ENCODE measurements at regions not wholly inside any gene's neighbourhood (a gene's known extent, or its start where the extent isn't known, plus 50 kb on each side); places are given as distances from the start of the nearest gene placed in this dataset.
"Not testable (repeated sequence)": the region's sequence is repeated elsewhere in the genome, so short reads cannot be mapped to it uniquely, and the experiment has no call there.

DNA sequence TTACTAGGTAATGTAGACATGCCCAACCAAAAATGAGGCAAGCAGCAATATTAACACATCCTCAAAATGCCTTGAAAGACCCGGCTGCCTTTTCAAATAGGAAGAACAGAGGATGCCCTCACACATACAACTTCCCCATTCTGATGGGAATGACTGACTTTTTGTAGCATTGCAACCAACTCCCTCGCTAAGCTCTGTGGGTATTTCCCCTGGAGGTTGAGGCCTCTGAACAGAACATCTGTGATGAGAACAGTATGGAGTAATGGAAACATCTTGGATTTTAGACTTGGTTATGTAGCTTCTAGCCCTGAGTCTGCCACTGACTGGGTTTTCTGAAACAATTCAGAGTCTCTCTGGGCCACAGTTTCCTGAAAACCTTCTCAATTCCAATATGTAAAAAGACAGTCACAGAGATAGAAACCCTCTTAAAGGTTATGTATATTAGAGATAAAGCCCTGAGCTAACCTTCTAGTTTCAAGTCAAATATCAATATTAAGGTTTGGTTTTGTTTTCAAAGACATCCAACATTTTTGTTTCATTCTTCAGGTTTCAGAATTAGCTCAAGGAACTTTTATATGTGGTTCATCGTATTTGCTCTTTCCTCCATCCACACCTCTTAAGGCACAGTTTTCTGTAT is 311.5 kb downstream of the SETD4 start:
- no peak for DNase-seq (ENCODE audit: low spot score)

- DNase-seq (ENCODE audit: low spot score) = no peak
Measured at GRCh38 chr21:35743571-35743970, 316.8 kb downstream of the SETD4 start.

DNA sequence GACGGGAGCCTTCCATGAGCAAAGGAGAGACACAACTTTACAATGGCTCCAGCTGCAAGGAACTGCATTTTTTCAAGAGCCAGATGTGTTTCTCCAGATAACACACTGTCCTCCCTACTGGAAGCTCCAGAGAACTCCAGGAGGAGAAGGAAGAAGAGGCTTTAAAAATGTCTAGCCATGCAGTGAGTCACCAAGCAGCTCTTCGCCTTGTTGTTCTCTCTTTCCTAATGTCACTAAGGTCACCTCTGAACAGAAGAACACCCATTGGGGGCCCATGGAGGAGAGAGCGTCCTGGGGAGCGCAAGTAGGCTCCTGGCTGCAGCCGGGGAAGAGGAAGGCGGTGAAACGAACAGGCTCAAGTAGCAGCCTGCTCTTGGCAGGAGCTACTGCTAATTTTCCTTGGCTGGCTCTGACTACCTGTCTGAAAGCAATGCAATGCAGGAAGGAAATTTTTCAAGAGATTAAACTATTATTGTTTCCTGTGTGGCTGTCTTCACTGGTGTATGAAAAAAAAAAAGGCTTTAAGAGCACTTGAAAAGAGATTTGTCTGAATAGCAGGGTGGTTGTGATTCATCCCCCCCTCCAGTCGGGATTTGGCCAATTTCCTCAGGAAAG is 321.9 kb downstream of the SETD4 start:
- DNase-seq (ENCODE audit: low spot score) = no peak

GRCh38 chr21:35737899-35738346 is 322.4 kb downstream of the SETD4 start:
- no peak for DNase-seq (ENCODE audit: low spot score)

DNA sequence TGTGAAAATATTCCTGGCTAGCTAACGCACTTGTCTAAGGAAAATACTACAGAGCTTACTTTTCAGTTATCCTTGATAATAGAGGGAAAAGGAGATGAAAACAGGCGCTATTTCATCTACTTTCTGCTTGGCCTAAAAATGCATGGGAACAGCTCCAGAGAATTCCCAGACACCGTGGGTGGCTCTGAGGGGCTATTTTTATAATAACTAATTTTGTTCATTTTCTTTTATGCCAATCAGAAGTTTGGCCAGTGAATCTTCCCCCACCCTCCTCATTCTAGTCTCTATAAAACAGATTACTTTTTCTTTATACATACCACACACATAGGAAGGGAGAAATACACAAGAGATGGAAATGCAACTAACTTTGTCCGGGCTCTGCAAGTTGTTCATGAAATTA is 322.9 kb downstream of the SETD4 start:
- no peak for DNase-seq (ENCODE audit: low spot score)

GRCh38 chr21:35732788-35733187 is 327.5 kb downstream of the SETD4 start:
- no peak for DNase-seq (ENCODE audit: low spot score)

DNA sequence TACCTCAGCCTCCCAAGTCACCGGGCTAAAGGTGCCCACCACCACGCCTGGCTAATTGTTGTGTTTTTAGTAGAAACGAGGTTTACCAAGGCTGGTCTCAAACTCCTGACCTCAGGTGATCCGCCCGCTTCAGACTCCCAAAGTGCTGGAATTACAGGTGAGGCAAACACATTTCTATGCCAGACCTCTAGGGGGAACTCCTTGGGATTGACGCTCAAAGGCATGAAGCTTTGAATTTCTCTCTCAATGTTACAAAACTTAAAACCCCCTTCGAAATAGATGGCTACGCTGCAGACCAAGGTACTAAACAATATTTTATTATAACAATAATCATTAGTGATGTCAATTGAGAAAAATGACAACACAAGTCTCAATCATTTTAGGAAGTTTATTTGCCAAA is 330.0 kb downstream of the SETD4 start:
- no peak for DNase-seq (ENCODE audit: low spot score)

DNA sequence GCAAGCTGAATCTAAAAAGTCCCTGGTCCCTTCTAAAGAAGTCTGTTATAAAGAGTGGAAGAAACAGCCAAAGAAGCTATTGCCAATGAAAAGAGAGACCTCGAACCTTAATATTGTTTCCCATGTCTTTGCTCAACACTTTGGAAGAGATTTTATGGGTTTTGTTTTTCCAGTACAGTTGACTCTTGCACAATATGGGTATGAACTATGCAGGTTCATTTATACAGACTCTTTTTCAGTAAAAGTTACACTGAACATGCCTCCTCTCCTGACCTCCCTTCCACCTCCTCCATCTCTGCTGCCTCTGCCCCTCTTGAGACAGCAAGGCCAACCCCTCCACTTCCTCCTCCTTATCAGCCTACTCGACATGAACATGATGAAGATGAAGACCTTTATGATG is 332.5 kb downstream of the SETD4 start:
- no peak for DNase-seq (ENCODE audit: low spot score)

GRCh38 chr21:35724156-35724555 is 336.2 kb downstream of the SETD4 start:
- DNase-seq (ENCODE audit: low spot score) = no peak

GRCh38 chr21:35721701-35722100 is 338.6 kb downstream of the SETD4 start:
- DNase-seq (ENCODE audit: low spot score) = no peak

DNA sequence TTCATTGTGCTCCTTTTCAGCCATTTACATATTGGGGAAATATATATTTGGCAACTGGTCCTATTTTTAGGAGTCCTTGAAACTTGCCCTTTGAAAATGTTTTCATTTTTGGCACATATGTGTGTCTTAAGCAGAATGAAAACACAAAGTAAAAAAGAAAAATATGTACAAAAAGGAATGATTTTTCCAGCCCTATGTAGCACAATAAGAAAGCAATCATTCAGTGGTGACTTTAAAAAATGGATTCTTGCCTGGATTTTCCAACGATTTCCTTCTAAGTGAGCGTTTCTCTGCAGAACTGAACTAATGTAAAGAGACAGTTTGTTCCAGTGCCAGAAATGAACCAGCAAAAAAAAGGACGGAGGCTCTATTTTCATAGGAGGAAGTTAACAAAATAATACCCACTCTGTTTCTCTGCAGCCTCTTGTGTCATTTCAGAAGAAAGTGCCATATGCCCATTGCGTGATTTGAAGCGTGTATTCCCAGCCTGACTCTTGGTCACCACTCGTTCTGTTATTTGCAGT is 340.1 kb downstream of the SETD4 start:
- no peak for DNase-seq (ENCODE audit: low spot score)

- no peak for DNase-seq (ENCODE audit: low spot score)
Measured at GRCh38 chr21:35719080-35719479, 341.2 kb downstream of the SETD4 start.

DNA sequence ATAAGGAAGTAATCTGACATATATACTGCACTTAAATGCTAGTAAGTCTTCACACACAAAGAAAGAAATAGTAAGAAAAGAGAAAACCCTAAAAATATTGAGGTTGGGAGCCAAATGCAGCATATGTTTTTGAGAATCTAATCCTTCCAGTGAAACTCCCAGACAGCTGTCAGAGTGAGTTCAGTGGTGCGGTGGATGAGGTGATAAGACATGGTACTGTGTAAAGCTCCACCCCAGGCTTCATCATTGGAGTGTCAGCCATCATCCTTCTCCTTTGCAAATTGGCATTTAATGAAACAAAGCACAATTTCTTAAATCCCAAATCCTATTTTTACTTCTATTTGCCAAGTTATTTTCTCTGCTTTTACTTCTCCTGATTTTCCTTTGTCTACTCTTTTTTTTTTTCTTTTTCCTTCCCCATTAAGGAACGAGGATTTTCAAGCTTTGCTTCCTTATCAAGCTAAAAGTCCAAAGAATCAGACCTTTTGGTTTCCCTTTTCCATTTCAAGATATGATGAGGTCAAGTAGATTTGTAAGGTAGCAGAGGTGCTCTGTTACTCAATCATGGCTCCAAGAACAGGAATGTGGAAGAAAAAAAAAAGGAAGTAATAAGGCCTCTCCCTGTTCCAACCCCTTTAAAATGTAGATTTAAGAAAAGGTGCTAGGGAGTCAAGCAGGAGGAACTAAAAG is 343.3 kb downstream of the SETD4 start:
- no peak for DNase-seq (ENCODE audit: low spot score)

DNA sequence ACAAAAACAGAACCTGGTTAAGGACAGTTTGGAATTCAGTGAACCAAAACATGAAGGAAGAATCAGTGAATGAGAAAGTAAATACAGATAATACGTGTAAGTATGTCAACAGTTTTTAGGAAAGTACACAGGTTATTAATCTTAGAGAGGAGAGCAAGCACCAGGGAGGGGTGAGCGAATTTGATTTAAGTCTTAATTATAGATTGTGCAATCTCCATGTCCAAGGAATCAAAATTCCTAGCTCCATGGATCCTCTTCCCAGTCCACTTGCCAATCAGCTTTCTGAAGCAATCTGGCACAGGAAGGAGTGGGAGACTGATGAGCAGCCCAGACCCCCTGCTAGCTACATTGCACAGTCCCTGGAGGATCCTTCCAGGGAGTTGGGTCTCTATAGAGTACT is 346.4 kb downstream of the SETD4 start:
- no peak for DNase-seq (ENCODE audit: low spot score)

GRCh38 chr21:35711661-35712060 is 348.7 kb downstream of the SETD4 start:
- DNase-seq (ENCODE audit: low spot score) = no peak

- no peak for DNase-seq (ENCODE audit: low spot score)
Measured at GRCh38 chr21:35711213-35711612, 349.1 kb downstream of the SETD4 start.

- DNase-seq (ENCODE audit: low spot score) = not testable (repeated sequence)
Measured at GRCh38 chr21:35709990-35710389, 350.3 kb downstream of the SETD4 start.

- DNase-seq (ENCODE audit: low spot score) = no peak
Measured at GRCh38 chr21:35705888-35706287, 354.4 kb downstream of the SETD4 start.

- no peak for DNase-seq (ENCODE audit: low spot score)
Measured at GRCh38 chr21:35705237-35705887, 355.0 kb downstream of the SETD4 start.

DNA sequence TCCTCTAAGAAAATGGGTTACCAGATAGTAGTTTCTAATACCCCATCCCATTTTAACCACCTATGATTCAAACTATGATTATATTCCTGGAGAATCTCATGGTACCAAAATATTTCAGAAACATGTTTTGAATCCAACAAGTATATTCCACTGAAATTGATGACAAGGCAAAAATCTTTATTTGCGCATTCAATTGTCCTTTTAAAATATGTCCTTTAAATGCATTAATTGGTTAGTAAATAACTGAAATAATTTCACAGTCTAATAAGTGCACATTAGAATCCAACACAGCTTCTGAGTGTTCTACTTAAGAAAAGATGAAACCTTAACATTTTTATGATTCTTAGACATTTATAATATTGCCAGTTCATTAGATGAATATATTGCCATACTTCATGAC is 356.6 kb downstream of the SETD4 start:
- DNase-seq (ENCODE audit: low spot score) = no peak

- DNase-seq (ENCODE audit: low spot score) = no peak
Measured at GRCh38 chr21:35699361-35699760, 361.0 kb downstream of the SETD4 start.

GRCh38 chr21:35697321-35697808 is 363.0 kb downstream of the SETD4 start:
- no peak for DNase-seq (ENCODE audit: low spot score)

DNA sequence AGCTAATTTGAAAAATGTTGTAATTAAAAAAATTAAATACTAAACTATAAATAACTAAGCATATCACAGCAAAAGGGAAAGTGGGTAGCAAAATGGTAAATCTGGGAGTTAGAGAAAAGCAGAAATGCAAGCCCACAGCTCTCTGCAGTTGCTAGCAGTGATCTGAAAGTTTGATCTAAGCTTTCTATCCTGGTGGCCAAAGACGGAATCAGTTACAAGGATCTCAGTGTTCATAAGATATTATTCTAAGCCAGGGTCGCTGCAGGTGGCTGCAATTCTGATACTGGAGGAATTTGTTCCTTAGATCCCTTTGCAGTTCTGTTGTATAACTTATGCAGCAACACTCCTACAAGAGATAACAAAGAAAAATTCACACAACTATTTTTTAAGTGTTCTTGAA is 363.7 kb downstream of the SETD4 start:
- DNase-seq (ENCODE audit: low spot score) = no peak

All from germinal center (tissue), 1 donor.